ENCODE measurements at regions not wholly inside any gene's neighbourhood (a gene's known extent, or its start where the extent isn't known, plus 50 kb on each side); places are given as distances from the start of the nearest gene placed in this dataset.

- DNase-seq (ENCODE audit: low read depth in 1 of 2, low spot score in 2 of 2) = no peak
- Histone ChIP-seq H3K36me3 (no peaks in the 10 kb centered on the region), H3K4me3 (no peak overlapping the region), H3K27me3 (replicated peaks) (no peaks in the 10 kb centered on the region), H3K4me1 (replicated peaks) (no peaks in the 10 kb centered on the region), H3K27ac (no peak overlapping the region), H3K9me3 (replicated peaks) (no peaks in the 10 kb centered on the region)
Measured at GRCh38 chr2:67041051-67041450, 356.1 kb upstream of the ETAA1 start.

- H3K9me3 ChIP-seq (replicated peaks) = no peaks in the 10 kb centered on the region
- no peak overlapping the region for H3K4me3 ChIP-seq
- no peaks in the 10 kb centered on the region for H3K27me3 ChIP-seq (replicated peaks)
- H3K36me3 ChIP-seq = no peaks in the 10 kb centered on the region
- no peak for DNase-seq (ENCODE audit: low read depth in 1 of 2, low spot score in 2 of 2)
- no peaks in the 10 kb centered on the region for H3K4me1 ChIP-seq (replicated peaks)
- H3K27ac ChIP-seq = no peak overlapping the region
Measured at GRCh38 chr2:67043781-67044478, 353.2 kb upstream of the ETAA1 start.

DNA sequence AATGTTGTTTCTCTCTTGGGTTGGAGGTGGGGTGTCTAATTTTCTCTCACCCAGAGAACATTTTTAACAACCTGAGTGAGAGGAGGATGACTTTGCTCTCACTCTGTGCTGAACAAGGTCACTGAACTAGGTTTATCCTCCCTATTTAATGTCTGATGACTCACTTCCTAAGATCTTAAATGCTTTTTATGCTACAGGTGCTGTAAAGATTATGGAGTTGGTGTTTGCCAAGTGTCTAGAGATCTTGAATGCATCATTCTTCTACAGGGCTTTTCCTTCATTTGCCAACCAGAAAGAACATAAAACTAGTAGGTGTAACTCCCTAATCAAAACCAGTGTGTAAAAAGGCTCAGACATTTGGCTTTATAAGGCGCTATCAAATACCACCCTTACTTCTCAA lies 350.5 kb upstream of the ETAA1 start:
- no peak for DNase-seq (ENCODE audit: low read depth in 1 of 2, low spot score in 2 of 2)
- no peaks in the 10 kb centered on the region for H3K36me3 ChIP-seq
- H3K4me1 ChIP-seq (replicated peaks) = no peaks in the 10 kb centered on the region
- no peak overlapping the region for H3K4me3 ChIP-seq
- no peaks in the 10 kb centered on the region for H3K9me3 ChIP-seq (replicated peaks)
- H3K27ac ChIP-seq = no peak overlapping the region
- no peaks in the 10 kb centered on the region for H3K27me3 ChIP-seq (replicated peaks)

DNA sequence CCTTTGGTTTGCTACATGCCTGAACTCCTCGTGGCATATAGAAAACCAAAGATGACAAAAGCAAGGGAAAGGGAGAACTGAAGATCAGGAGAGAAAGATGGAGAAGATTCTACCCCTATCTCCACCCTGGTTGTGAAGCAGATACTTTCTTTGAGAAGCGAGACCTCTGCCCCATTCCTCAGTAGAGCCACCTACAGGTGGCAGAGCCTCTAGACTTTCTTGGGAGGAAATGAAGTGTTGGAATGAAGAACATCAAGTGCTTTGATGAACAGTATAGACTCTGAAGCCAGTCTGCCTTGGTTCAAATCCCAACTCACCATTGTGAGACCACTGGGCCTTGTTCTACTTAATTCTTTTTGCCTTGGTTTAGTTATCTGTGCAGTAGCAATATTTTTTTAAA lies 348.8 kb upstream of the ETAA1 start:
- Histone ChIP-seq H3K4me3 (no peak overlapping the region), H3K4me1 (replicated peaks) (no peaks in the 10 kb centered on the region), H3K36me3 (no peaks in the 10 kb centered on the region), H3K27ac (no peak overlapping the region), H3K9me3 (replicated peaks) (no peaks in the 10 kb centered on the region), H3K27me3 (replicated peaks) (no peaks in the 10 kb centered on the region)
- no peak for DNase-seq (ENCODE audit: low read depth in 1 of 2, low spot score in 2 of 2)

DNA sequence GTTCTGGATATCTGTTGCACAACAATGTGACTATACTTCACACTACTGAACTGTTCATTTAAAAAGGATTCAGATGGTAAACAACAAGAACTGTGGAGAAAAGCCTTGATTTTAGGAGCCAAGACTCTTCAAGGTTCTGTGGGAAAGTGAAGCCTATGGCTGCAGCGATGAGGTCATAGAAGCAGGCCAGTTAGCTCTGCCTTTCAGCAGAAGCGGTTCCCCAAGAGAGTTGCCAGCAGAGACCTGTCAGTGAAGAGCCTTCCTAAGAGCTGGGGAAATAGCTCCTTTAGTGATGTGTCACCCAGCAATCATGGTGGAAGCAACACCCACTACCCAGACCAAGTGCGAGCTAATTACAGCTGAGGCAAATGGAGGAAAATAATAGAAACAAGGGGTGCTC lies 346.5 kb upstream of the ETAA1 start:
- Histone ChIP-seq H3K27ac (no peak overlapping the region), H3K36me3 (no peaks in the 10 kb centered on the region), H3K9me3 (replicated peaks) (no peaks in the 10 kb centered on the region), H3K4me1 (replicated peaks) (no peaks in the 10 kb centered on the region), H3K4me3 (no peak overlapping the region), H3K27me3 (replicated peaks) (no peaks in the 10 kb centered on the region)
- DNase-seq (ENCODE audit: low read depth in 1 of 2, low spot score in 2 of 2) = no peak

DNA sequence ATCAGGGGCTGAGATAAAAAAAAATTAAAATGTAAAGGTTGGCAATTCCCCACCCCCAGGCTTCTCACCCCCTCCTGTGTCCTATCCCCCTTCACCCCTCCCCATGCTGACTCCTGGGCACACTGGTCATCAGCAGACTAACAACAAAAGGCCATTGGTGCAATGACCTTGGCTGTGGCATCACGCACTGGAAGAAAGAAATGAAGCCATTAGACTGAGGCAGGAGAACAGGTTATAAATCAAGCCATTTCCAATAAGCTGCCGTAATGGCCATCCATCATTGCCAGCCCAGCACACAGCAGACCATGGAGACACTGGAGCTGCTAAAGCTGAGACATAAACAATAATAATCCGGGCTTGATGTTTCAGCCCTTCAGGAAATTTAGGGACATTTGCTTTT lies 342.4 kb upstream of the ETAA1 start:
- Histone ChIP-seq H3K27me3 (replicated peaks) (no peaks in the 10 kb centered on the region), H3K9me3 (replicated peaks) (no peaks in the 10 kb centered on the region), H3K4me3 (no peak overlapping the region), H3K36me3 (no peaks in the 10 kb centered on the region), H3K27ac (no peak overlapping the region), H3K4me1 (replicated peaks) (no peaks in the 10 kb centered on the region)
- no peak for DNase-seq (ENCODE audit: low read depth in 1 of 2, low spot score in 2 of 2)

GRCh38 chr2:67055387-67056304 lies 341.5 kb upstream of the ETAA1 start:
- no peak overlapping the region for H3K27ac ChIP-seq
- H3K36me3 ChIP-seq = no peaks in the 10 kb centered on the region

GRCh38 chr2:67057123-67057522 lies 340.0 kb upstream of the ETAA1 start:
- 0 out of 2 replicates have a peak, but pooled peaks cover 2% of the 10 kb centered on the region for H3K9me3 ChIP-seq (replicated peaks)
- H3K27me3 ChIP-seq (replicated peaks) = no peaks in the 10 kb centered on the region
- no peak for DNase-seq (ENCODE audit: low read depth in 1 of 2, low spot score in 2 of 2)
- no peaks in the 10 kb centered on the region for H3K36me3 ChIP-seq
- no peak overlapping the region for H3K27ac ChIP-seq
- H3K4me3 ChIP-seq = no peak overlapping the region
- H3K4me1 ChIP-seq (replicated peaks) = no peaks in the 10 kb centered on the region

More at GRCh38 chr2:67055387-67056304, 341.5 kb upstream of the ETAA1 start:
- Histone ChIP-seq H3K4me1 (replicated peaks) (no peaks in the 10 kb centered on the region), H3K4me3 (no peak overlapping the region), H3K27me3 (replicated peaks) (no peaks in the 10 kb centered on the region), H3K9me3 (replicated peaks) (0 out of 2 replicates have a peak, but pooled peaks cover 2% of the 10 kb centered on the region)
- DNase-seq (ENCODE audit: low read depth in 1 of 2, low spot score in 2 of 2) = no peak

DNA sequence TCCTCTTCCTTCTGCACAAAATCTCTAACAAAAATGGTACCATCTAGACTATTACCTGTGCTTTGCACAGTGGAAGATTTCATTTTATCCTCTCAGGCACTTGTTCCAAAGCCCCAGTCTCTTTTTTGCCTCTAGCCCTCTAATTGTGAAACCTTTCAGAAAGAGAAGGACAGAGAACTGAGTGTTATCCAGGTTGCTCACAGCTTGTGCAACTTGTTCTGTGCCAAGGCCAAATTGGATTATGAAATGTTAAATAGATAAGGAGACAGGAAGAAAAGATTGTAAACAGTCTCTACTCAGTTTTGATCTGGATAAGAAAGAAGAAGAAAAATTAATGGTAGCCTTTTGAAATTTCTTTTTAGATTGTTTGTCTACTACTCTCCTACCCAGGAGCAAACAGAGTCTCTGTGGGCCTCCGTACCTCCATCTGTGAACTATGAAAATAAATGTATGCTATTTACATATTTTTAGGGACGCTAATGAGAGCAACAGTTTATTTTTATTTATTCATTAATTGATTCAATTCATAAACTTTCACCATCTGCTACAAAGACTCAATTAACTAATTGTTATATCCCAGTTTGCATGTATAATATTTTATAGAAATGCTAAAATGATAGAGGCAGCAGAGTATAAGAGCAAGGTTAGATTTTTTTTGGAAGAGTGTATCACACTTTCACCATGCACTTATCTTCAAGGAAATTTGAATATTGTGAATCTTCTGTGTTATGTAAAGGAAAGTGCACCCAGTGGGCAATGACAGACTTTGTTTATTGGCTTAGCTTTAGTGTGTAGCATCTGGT lies 339.0 kb upstream of the ETAA1 start:
- DNase-seq (ENCODE audit: low read depth in 1 of 2, low spot score in 2 of 2) = no peak
- Histone ChIP-seq H3K27ac (no peak overlapping the region), H3K9me3 (replicated peaks) (0 out of 2 replicates have a peak, but pooled peaks cover 2% of the 10 kb centered on the region), H3K27me3 (replicated peaks) (no peaks in the 10 kb centered on the region), H3K36me3 (no peaks in the 10 kb centered on the region), H3K4me1 (replicated peaks) (no peaks in the 10 kb centered on the region), H3K4me3 (no peak overlapping the region)

- DNase-seq (ENCODE audit: low read depth in 1 of 2, low spot score in 2 of 2) = no peak
- H3K9me3 ChIP-seq (replicated peaks) = peaks cover 1% of the 10 kb centered on the region; the same call in 1 of the 2 replicates
- no peak overlapping the region for H3K27ac ChIP-seq
- no peaks in the 10 kb centered on the region for H3K36me3 ChIP-seq
- no peak overlapping the region for H3K4me3 ChIP-seq
- no peaks in the 10 kb centered on the region for H3K27me3 ChIP-seq (replicated peaks)
- no peaks in the 10 kb centered on the region for H3K4me1 ChIP-seq (replicated peaks)
Measured at GRCh38 chr2:67065046-67065445, 332.1 kb upstream of the ETAA1 start.

DNA sequence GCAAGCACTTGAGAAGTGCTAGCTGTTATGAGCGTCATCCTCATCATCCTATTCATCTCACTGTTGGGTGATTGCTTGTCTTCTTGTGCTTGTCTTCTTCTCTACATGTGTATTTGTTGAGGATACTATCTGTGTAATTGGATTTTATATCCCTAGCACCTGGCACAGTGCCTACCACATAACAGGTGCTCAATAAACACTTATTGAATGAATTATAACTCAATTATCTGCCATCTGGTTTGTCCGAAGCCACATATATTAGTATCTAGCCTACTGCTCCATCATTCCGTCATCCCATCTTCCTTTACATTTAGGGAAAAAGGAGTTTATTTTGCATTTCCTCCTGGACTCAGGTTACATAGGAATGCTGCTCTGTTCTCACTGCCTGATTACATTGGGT lies 330.4 kb upstream of the ETAA1 start:
- Histone ChIP-seq H3K9me3 (replicated peaks) (no peaks in the 10 kb centered on the region; the same call in 1 of the 2 replicates), H3K4me1 (replicated peaks) (no peaks in the 10 kb centered on the region), H3K27ac (no peak overlapping the region), H3K4me3 (no peak overlapping the region), H3K27me3 (replicated peaks) (no peaks in the 10 kb centered on the region), H3K36me3 (no peaks in the 10 kb centered on the region)
- DNase-seq (ENCODE audit: low read depth in 1 of 2, low spot score in 2 of 2) = no peak

DNA sequence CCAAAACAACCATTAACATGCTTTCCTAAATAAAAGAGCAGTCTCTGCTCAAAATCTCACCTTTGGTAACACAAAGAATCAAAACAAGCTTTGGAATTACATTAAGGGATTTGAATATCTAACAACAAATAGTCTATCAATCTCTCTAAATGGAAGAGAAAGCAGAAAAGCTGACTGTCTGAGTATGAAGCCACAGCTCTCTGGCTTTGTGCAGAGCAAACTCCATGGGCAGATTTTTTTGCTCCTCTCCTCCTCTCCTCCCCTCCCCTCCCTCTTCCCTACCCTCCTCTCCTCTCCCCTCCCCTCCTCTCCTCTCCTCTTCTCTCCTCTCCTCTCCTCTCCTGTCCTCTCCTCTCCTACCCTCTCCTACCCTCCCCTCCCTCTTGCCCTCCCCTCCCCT lies 329.5 kb upstream of the ETAA1 start:
- Histone ChIP-seq H3K9me3 (replicated peaks) (no peaks in the 10 kb centered on the region; the same call in 1 of the 2 replicates), H3K4me3 (no peak overlapping the region), H3K36me3 (no peaks in the 10 kb centered on the region), H3K27me3 (replicated peaks) (no peaks in the 10 kb centered on the region), H3K27ac (no peak overlapping the region), H3K4me1 (replicated peaks) (no peaks in the 10 kb centered on the region)
- no peak for DNase-seq (ENCODE audit: low read depth in 1 of 2, low spot score in 2 of 2)

DNA sequence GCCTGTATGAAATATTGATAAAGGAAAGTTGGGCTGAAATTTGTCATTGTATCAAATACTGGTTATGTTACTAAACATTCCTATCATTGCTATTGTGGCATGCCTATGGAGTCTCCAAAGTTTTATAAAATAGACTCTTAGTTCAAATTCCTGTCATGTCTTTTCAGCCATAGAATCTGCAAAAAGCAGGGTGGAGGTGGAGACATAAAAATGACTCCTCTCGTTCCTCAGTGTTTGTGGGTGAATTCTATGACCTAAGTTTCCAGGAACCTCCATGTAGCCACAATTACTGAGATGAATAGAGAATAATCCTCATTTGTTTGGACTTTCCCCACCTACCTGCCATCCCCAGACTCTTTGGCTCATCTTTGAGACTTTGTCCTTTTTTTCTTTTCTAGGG lies 326.3 kb upstream of the ETAA1 start:
- H3K36me3 ChIP-seq = no peaks in the 10 kb centered on the region
- H3K4me1 ChIP-seq (replicated peaks) = no peaks in the 10 kb centered on the region
- DNase-seq (ENCODE audit: low read depth in 1 of 2, low spot score in 2 of 2) = no peak
- H3K27me3 ChIP-seq (replicated peaks) = no peaks in the 10 kb centered on the region
- no peak overlapping the region for H3K4me3 ChIP-seq
- H3K9me3 ChIP-seq (replicated peaks) = no peaks in the 10 kb centered on the region; the same call in 1 of the 2 replicates
- H3K27ac ChIP-seq = no peak overlapping the region
